ENCODE measurements at regions not wholly inside any gene's neighbourhood (a gene's known extent, or its start where the extent isn't known, plus 50 kb on each side); places are given as distances from the start of the nearest gene placed in this dataset.

- H3K27me3 ChIP-seq (ENCODE audit: insufficient read depth, low read length): no peaks in the 10 kb centered on the region
- H3K4me3 ChIP-seq (ENCODE audit: low read length): no peak overlapping the region
- H3K9me3 ChIP-seq (ENCODE audit: low read length): no peaks in the 10 kb centered on the region
- no peaks in the 10 kb centered on the region for H3K36me3 ChIP-seq (ENCODE audit: insufficient read depth, low read length)
- no peak overlapping the region for H2AFZ ChIP-seq (ENCODE audit: low read depth, low read length)
- no peaks in the 10 kb centered on the region for H3K4me1 ChIP-seq (ENCODE audit: insufficient read depth, low read length)
Measured at GRCh38 chr5:113652161-113652560, 138.7 kb downstream of the YTHDC2 start.

- H3K4me1 ChIP-seq (ENCODE audit: insufficient read depth, low read length): no peaks in the 10 kb centered on the region
- no peak overlapping the region for H2AFZ ChIP-seq (ENCODE audit: low read depth, low read length)
- no peak overlapping the region for H3K4me3 ChIP-seq (ENCODE audit: low read length)
- H3K27me3 ChIP-seq (ENCODE audit: insufficient read depth, low read length): no peaks in the 10 kb centered on the region
- H3K9me3 ChIP-seq (ENCODE audit: low read length): no peaks in the 10 kb centered on the region
- no peaks in the 10 kb centered on the region for H3K36me3 ChIP-seq (ENCODE audit: insufficient read depth, low read length)
Measured at GRCh38 chr5:113654828-113655227, 141.3 kb downstream of the YTHDC2 start.

GRCh38 chr5:113660206-113660605 is 146.7 kb downstream of the YTHDC2 start:
- Histone ChIP-seq H3K36me3 (ENCODE audit: insufficient read depth, low read length) (no peaks in the 10 kb centered on the region), H3K27me3 (ENCODE audit: insufficient read depth, low read length) (no peaks in the 10 kb centered on the region), H2AFZ (ENCODE audit: low read depth, low read length) (no peak overlapping the region), H3K9me3 (ENCODE audit: low read length) (no peaks in the 10 kb centered on the region), H3K4me1 (ENCODE audit: insufficient read depth, low read length) (peaks cover 6% of the 10 kb centered on the region), H3K4me3 (ENCODE audit: low read length) (no peak overlapping the region)

- no peaks in the 10 kb centered on the region for H3K27me3 ChIP-seq (ENCODE audit: insufficient read depth, low read length)
- H3K9me3 ChIP-seq (ENCODE audit: low read length): no peaks in the 10 kb centered on the region
- no peaks in the 10 kb centered on the region for H3K36me3 ChIP-seq (ENCODE audit: insufficient read depth, low read length)
Measured at GRCh38 chr5:113660706-113661250, 147.3 kb downstream of the YTHDC2 start.

GRCh38 chr5:113663879-113664541 is 150.5 kb downstream of the YTHDC2 start:
- Histone ChIP-seq H2AFZ (ENCODE audit: low read depth, low read length) (no peak overlapping the region), H3K4me1 (ENCODE audit: insufficient read depth, low read length) (peaks cover 6% of the 10 kb centered on the region), H3K36me3 (ENCODE audit: insufficient read depth, low read length) (no peaks in the 10 kb centered on the region), H3K4me3 (ENCODE audit: low read length) (no peak overlapping the region), H3K27me3 (ENCODE audit: insufficient read depth, low read length) (no peaks in the 10 kb centered on the region), H3K9me3 (ENCODE audit: low read length) (no peaks in the 10 kb centered on the region)

More at GRCh38 chr5:113660706-113661250, 147.3 kb downstream of the YTHDC2 start:
- peaks cover 6% of the 10 kb centered on the region for H3K4me1 ChIP-seq (ENCODE audit: insufficient read depth, low read length)
- no peak overlapping the region for H2AFZ ChIP-seq (ENCODE audit: low read depth, low read length)
- no peak overlapping the region for H3K4me3 ChIP-seq (ENCODE audit: low read length)

GRCh38 chr5:113673041-113673440 is 159.5 kb downstream of the YTHDC2 start:
- no peaks in the 10 kb centered on the region for H3K36me3 ChIP-seq (ENCODE audit: insufficient read depth, low read length)
- no peak overlapping the region for H3K4me3 ChIP-seq (ENCODE audit: low read length)
- no peak overlapping the region for H2AFZ ChIP-seq (ENCODE audit: low read depth, low read length)
- no peaks in the 10 kb centered on the region for H3K9me3 ChIP-seq (ENCODE audit: low read length)
- H3K4me1 ChIP-seq (ENCODE audit: insufficient read depth, low read length): peaks cover 3% of the 10 kb centered on the region
- no peaks in the 10 kb centered on the region for H3K27me3 ChIP-seq (ENCODE audit: insufficient read depth, low read length)

GRCh38 chr5:113675166-113675565 is 161.7 kb downstream of the YTHDC2 start:
- Histone ChIP-seq H3K4me3 (ENCODE audit: low read length) (no peak overlapping the region), H3K9me3 (ENCODE audit: low read length) (no peaks in the 10 kb centered on the region), H2AFZ (ENCODE audit: low read depth, low read length) (no peak overlapping the region)

GRCh38 chr5:113678202-113678601 is 164.7 kb downstream of the YTHDC2 start:
- H3K9me3 ChIP-seq (ENCODE audit: low read length): no peaks in the 10 kb centered on the region
- H3K4me1 ChIP-seq (ENCODE audit: insufficient read depth, low read length): peaks cover 8% of the 10 kb centered on the region
- no peak overlapping the region for H2AFZ ChIP-seq (ENCODE audit: low read depth, low read length)
- H3K36me3 ChIP-seq (ENCODE audit: insufficient read depth, low read length): no peaks in the 10 kb centered on the region
- H3K4me3 ChIP-seq (ENCODE audit: low read length): no peak overlapping the region
- no peaks in the 10 kb centered on the region for H3K27me3 ChIP-seq (ENCODE audit: insufficient read depth, low read length)

More at GRCh38 chr5:113675166-113675565, 161.7 kb downstream of the YTHDC2 start:
- Histone ChIP-seq H3K4me1 (ENCODE audit: insufficient read depth, low read length) (peaks cover 3% of the 10 kb centered on the region), H3K27me3 (ENCODE audit: insufficient read depth, low read length) (no peaks in the 10 kb centered on the region), H3K36me3 (ENCODE audit: insufficient read depth, low read length) (no peaks in the 10 kb centered on the region)

- H2AFZ ChIP-seq (ENCODE audit: low read depth, low read length): no peak overlapping the region
- no peak overlapping the region for H3K4me3 ChIP-seq (ENCODE audit: low read length)
- H3K36me3 ChIP-seq (ENCODE audit: insufficient read depth, low read length): no peaks in the 10 kb centered on the region
- H3K9me3 ChIP-seq (ENCODE audit: low read length): no peaks in the 10 kb centered on the region
- H3K4me1 ChIP-seq (ENCODE audit: insufficient read depth, low read length): peaks cover 8% of the 10 kb centered on the region
- no peaks in the 10 kb centered on the region for H3K27me3 ChIP-seq (ENCODE audit: insufficient read depth, low read length)
Measured at GRCh38 chr5:113678924-113679575, 165.6 kb downstream of the YTHDC2 start.

- Histone ChIP-seq H3K4me1 (ENCODE audit: insufficient read depth, low read length) (peaks cover 5% of the 10 kb centered on the region), H3K4me3 (ENCODE audit: low read length) (no peak overlapping the region), H3K36me3 (ENCODE audit: insufficient read depth, low read length) (no peaks in the 10 kb centered on the region), H2AFZ (ENCODE audit: low read depth, low read length) (no peak overlapping the region), H3K9me3 (ENCODE audit: low read length) (no peaks in the 10 kb centered on the region), H3K27me3 (ENCODE audit: insufficient read depth, low read length) (no peaks in the 10 kb centered on the region)
Measured at GRCh38 chr5:113680534-113680933, 167.0 kb downstream of the YTHDC2 start.

- peaks cover 5% of the 10 kb centered on the region for H3K4me1 ChIP-seq (ENCODE audit: insufficient read depth, low read length)
- no peaks in the 10 kb centered on the region for H3K36me3 ChIP-seq (ENCODE audit: insufficient read depth, low read length)
- no peak overlapping the region for H3K4me3 ChIP-seq (ENCODE audit: low read length)
- no peaks in the 10 kb centered on the region for H3K9me3 ChIP-seq (ENCODE audit: low read length)
- peak overlapping the region; percentile 10 for H2AFZ ChIP-seq (ENCODE audit: low read depth, low read length)
- no peaks in the 10 kb centered on the region for H3K27me3 ChIP-seq (ENCODE audit: insufficient read depth, low read length)
Measured at GRCh38 chr5:113682497-113683136, 169.1 kb downstream of the YTHDC2 start.

GRCh38 chr5:113683211-113683610 is 169.7 kb downstream of the YTHDC2 start:
- Histone ChIP-seq H3K36me3 (ENCODE audit: insufficient read depth, low read length) (no peaks in the 10 kb centered on the region), H3K4me3 (ENCODE audit: low read length) (no peak overlapping the region), H3K9me3 (ENCODE audit: low read length) (no peaks in the 10 kb centered on the region), H3K4me1 (ENCODE audit: insufficient read depth, low read length) (peaks cover 5% of the 10 kb centered on the region), H3K27me3 (ENCODE audit: insufficient read depth, low read length) (no peaks in the 10 kb centered on the region), H2AFZ (ENCODE audit: low read depth, low read length) (no peak overlapping the region)

- H3K4me3 ChIP-seq (ENCODE audit: low read length): no peak overlapping the region
- peaks cover 5% of the 10 kb centered on the region for H3K4me1 ChIP-seq (ENCODE audit: insufficient read depth, low read length)
- no peaks in the 10 kb centered on the region for H3K27me3 ChIP-seq (ENCODE audit: insufficient read depth, low read length)
- no peaks in the 10 kb centered on the region for H3K36me3 ChIP-seq (ENCODE audit: insufficient read depth, low read length)
- no peaks in the 10 kb centered on the region for H3K9me3 ChIP-seq (ENCODE audit: low read length)
- H2AFZ ChIP-seq (ENCODE audit: low read depth, low read length): no peak overlapping the region
Measured at GRCh38 chr5:113686599-113686998, 173.1 kb downstream of the YTHDC2 start.

Measured in neuron (in vitro differentiated cells).